MCF 10A (cell line): ENCODE measurements at regions not wholly inside any gene's neighbourhood (a gene's known extent, or its start where the extent isn't known, plus 50 kb on each side); places are given as distances from the start of the nearest gene placed in this dataset.
A peak's percentile ranks its signal among the peaks of the same experiment; 100 is the strongest.
"Not testable (repeated sequence)": the region's sequence is repeated elsewhere in the genome, so short reads cannot be mapped to it uniquely, and the experiment has no call there.

ENCODE experiments used
- BruUV-seq: library from RNA; stranded (reverse); fragments of 400-500 nt; replicated peaks from 2 replicates; lab custom pipeline; 2021; lab: Mats Ljungman, UMichigan
- CTCF ChIA-PET: fragments of 300-600 bp; sonication (Branson Sonifier 250); formaldehyde crosslinking; extraction: SDS; loops from one replicate; lab custom pipeline; 2021; ENCODE audit warnings: antibody characterized with exemption, inconsistent platforms; lab: Yijun Ruan, JAX
- POLR2A ChIA-PET: fragments of 300-600, 350-650 bp; sonication (Branson Sonifier 250); formaldehyde crosslinking; extraction: SDS; loops from one replicate; lab custom pipeline; 2020; ENCODE audit warnings: antibody characterized with exemption, inconsistent platforms; lab: Yijun Ruan, JAX
- DNase-seq: peaks from one replicate; pipeline ENCODE4 v3.0.0-alpha.2; 2018; ENCODE audit not compliant: unreplicated experiment
- H3K27ac Mint-ChIP-seq: one replicate; pipeline ENCODE4 v1.8.0; 2022; ENCODE audit warnings: mild to moderate bottlenecking, low read depth, mixed read lengths; ENCODE audit not compliant: unreplicated experiment
- H3K27me3 Mint-ChIP-seq: one replicate; pipeline ENCODE4 v1.8.0; 2022; ENCODE audit warnings: mixed read lengths; ENCODE audit not compliant: insufficient read depth, unreplicated experiment
- H3K36me3 Mint-ChIP-seq: one replicate; pipeline ENCODE4 v1.8.0; 2022; ENCODE audit warnings: mild to moderate bottlenecking, moderate library complexity, mixed read lengths; ENCODE audit not compliant: insufficient read depth, unreplicated experiment
- H3K4me1 Mint-ChIP-seq: one replicate; pipeline ENCODE4 v1.8.0; 2022; ENCODE audit warnings: mixed read lengths; ENCODE audit not compliant: insufficient read depth, unreplicated experiment
- H3K4me3 Mint-ChIP-seq: one replicate; pipeline ENCODE4 v1.8.0; 2022; ENCODE audit warnings: mild to moderate bottlenecking, moderate library complexity, mixed read lengths; ENCODE audit not compliant: unreplicated experiment
- H3K9me3 Mint-ChIP-seq: one replicate; pipeline ENCODE4 v1.8.0; 2022; ENCODE audit warnings: mixed read lengths; ENCODE audit not compliant: unreplicated experiment
- CTCF ChIP-seq: fragments of 200-600 bp; IDR thresholded peaks from one replicate; pipeline ENCODE4 v1.8.0; 2022; ENCODE audit warnings: antibody characterized with exemption, mild to moderate bottlenecking; ENCODE audit not compliant: unreplicated experiment
- intact Hi-C: fragments of 100-400 bp; cut with micrococcal nuclease; formaldehyde crosslinking; loops from 2 replicates; pipeline ENCODE4 v1.14.1; 2022

- Mint-ChIP-seq H3K4me1 (no peaks in the 10 kb centered on the region), H3K27me3 (no peaks in the 10 kb centered on the region), H3K36me3 (no peaks in the 10 kb centered on the region), H3K9me3 (no peaks in the 10 kb centered on the region), H3K4me3 (no peak overlapping the region), H3K27ac (no peak overlapping the region)
- BruUV-seq: no TSS peak
- no peak for TF ChIP-seq CTCF
- intact Hi-C loops: no loop called here
- DNase-seq: no peak
- CTCF ChIA-PET: no interaction called here
- POLR2A ChIA-PET: interaction anchor here (0.7 kb wide), 1 partner anchor 68 kb away, joined by 3 read pairs; no protein-coding TSS in a partner anchor
Measured at GRCh38 chr14:40336846-40337245, 904.6 kb upstream of the FBXO33 start.

- H3K9me3 Mint-ChIP-seq, H3K4me1 Mint-ChIP-seq, H3K27me3 Mint-ChIP-seq, DNase-seq, H3K27ac Mint-ChIP-seq, intact Hi-C loops, CTCF ChIA-PET, H3K4me3 Mint-ChIP-seq, H3K36me3 Mint-ChIP-seq, POLR2A ChIA-PET, BruUV-seq: not testable (repeated sequence)
Measured at GRCh38 chr14:40326519-40326918, 894.3 kb upstream of the FBXO33 start.

DNA sequence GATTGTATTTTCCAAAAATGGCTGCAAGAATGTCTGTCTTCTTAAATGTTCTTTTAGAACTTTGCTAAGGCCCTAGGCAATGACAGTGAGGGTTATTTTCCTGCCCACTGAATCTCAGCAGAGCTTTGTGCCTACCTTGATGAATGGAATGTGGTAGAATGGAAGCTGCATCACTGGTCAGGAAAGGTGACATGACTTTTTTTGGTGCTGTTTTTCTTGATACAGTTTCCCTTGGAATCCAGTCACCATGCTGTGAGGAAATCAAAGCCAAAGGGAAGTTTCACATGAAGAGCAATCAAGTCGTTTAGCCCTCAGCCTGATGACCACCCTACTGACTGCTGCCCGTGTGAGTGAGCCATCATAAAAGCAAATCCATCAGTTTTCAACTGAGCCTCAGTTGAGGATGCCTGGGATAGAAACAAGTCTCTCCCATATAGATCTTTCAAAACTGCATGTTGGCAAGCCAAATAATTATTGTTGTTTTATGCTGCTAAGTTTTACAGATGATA, 886.0 kb upstream of the FBXO33 start:
- intact Hi-C loops: no loop called here
- H3K27me3 Mint-ChIP-seq: no peaks in the 10 kb centered on the region
- H3K27ac Mint-ChIP-seq: no peak overlapping the region
- CTCF ChIA-PET: no interaction called here
- POLR2A ChIA-PET: no interaction called here
- H3K9me3 Mint-ChIP-seq: no peaks in the 10 kb centered on the region
- no peak for TF ChIP-seq CTCF
- no peaks in the 10 kb centered on the region for H3K4me1 Mint-ChIP-seq
- no TSS peak for BruUV-seq
- H3K4me3 Mint-ChIP-seq: no peak overlapping the region
- H3K36me3 Mint-ChIP-seq: no peaks in the 10 kb centered on the region
- DNase-seq: no peak

- CTCF ChIA-PET: no interaction called here
- BruUV-seq: no TSS peak
- no peaks in the 10 kb centered on the region for H3K36me3 Mint-ChIP-seq
- intact Hi-C loops: no loop called here
- H3K4me1 Mint-ChIP-seq: no peaks in the 10 kb centered on the region
- H3K9me3 Mint-ChIP-seq: no peaks in the 10 kb centered on the region
- DNase-seq: no peak
- H3K4me3 Mint-ChIP-seq: no peak overlapping the region
- POLR2A ChIA-PET: no interaction called here
- no peaks in the 10 kb centered on the region for H3K27me3 Mint-ChIP-seq
- no peak overlapping the region for H3K27ac Mint-ChIP-seq
- TF ChIP-seq CTCF: no peak
Measured at GRCh38 chr14:40317690-40318089, 885.5 kb upstream of the FBXO33 start.

DNA sequence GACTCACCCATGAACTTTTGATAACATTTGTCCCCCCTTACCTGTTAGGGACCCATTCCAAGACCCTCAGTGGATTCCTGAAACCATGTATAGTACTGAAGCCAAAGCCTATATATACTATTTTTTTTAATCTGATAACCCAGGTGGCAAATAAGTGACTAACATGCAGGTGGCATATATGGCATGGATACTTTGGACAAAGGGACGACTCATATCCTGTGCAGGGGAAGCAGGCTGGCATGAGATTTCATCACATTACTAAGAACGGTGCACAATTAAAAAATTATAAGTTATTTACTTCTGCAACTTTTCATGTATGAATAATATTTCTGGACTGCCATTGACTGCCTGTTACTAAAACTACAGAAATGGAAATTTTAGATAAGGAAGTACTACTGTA, 880.1 kb upstream of the FBXO33 start:
- no peak for TF ChIP-seq CTCF
- H3K4me1 Mint-ChIP-seq: peaks cover 6% of the 10 kb centered on the region
- no peaks in the 10 kb centered on the region for H3K36me3 Mint-ChIP-seq
- peak; percentile 20 for DNase-seq
- peaks cover 6% of the 10 kb centered on the region for H3K9me3 Mint-ChIP-seq
- POLR2A ChIA-PET: interaction anchor here (0.6 kb wide), 1 partner anchor 20 kb away, joined by 3 read pairs; no protein-coding TSS in a partner anchor
- CTCF ChIA-PET: interaction anchor here (0.5 kb wide), 1 partner anchor 246 kb away, joined by 3 read pairs; no protein-coding TSS in a partner anchor
- H3K4me3 Mint-ChIP-seq: no peak overlapping the region
- H3K27me3 Mint-ChIP-seq: no peaks in the 10 kb centered on the region
- intact Hi-C loops: no loop called here
- no peak overlapping the region for H3K27ac Mint-ChIP-seq
- no TSS peak for BruUV-seq
